RWPE2 (cell line): ENCODE measurements at regions not wholly inside any gene's neighbourhood (a gene's known extent, or its start where the extent isn't known, plus 50 kb on each side); places are given as distances from the start of the nearest gene placed in this dataset.

Experiments
- ATAC-seq: fragments of 200-7000 bp; cut with Tn5 transposase; 3 replicates; pipeline ENCODE4 v1.9.1; 2021; ENCODE audit warnings: low read depth
- DNase-seq: peaks from one replicate; pipeline ENCODE4 v3.0.0-alpha.2; 2020; ENCODE audit warnings: low spot score
- H3K27ac ChIP-seq: fragments of 450-650 bp; 2 replicates; pipeline ENCODE4 v1.5.1; 2017; ENCODE audit warnings: mild to moderate bottlenecking; ENCODE audit not compliant: poor library complexity, severe bottlenecking
- H3K27me3 ChIP-seq: fragments of 250-450 bp; sonication (Bioruptor Pico); 2 replicates; pipeline ENCODE4 v1.5.1; 2021; ENCODE audit warnings: mild to moderate bottlenecking, moderate library complexity; ENCODE audit not compliant: insufficient read depth, poor library complexity, severe bottlenecking
- H3K36me3 ChIP-seq: fragments of 250-450 bp; sonication (Bioruptor Pico); 2 replicates; pipeline ENCODE4 v1.5.1; 2020; ENCODE audit warnings: low read depth, mild to moderate bottlenecking, moderate library complexity
- H3K4me1 ChIP-seq: fragments of 250-450 bp; sonication (Bioruptor Pico); 2 replicates; pipeline ENCODE4 v1.5.1; 2021; ENCODE audit warnings: mild to moderate bottlenecking, moderate library complexity; ENCODE audit not compliant: insufficient read depth, poor library complexity, severe bottlenecking
- H3K4me3 ChIP-seq: fragments of 250-450 bp; sonication (Bioruptor Pico); 2 replicates; pipeline ENCODE4 v1.5.1; 2021; ENCODE audit warnings: mild to moderate bottlenecking, moderate library complexity; ENCODE audit not compliant: severe bottlenecking
- H3K9me3 ChIP-seq: fragments of 250-450 bp; sonication (Bioruptor Pico); 2 replicates; pipeline ENCODE4 v1.5.1; 2021; ENCODE audit warnings: mild to moderate bottlenecking, moderate library complexity; ENCODE audit not compliant: severe bottlenecking
- CTCF ChIP-seq: fragments of 450-650 bp; IDR thresholded peaks from one replicate; pipeline ENCODE4 v1.5.1; 2017; ENCODE audit warnings: mild to moderate bottlenecking, moderate library complexity; ENCODE audit not compliant: poor library complexity, severe bottlenecking

GRCh38 chr6:138656364-138657064 lies 117.1 kb upstream of the CCDC28A start:
- H3K36me3 ChIP-seq: no peaks in the 10 kb centered on the region
- DNase-seq: no peak
- ATAC-seq: no peak
- H3K4me1 ChIP-seq: peaks cover 22% of the 10 kb centered on the region
- H3K27me3 ChIP-seq: no peaks in the 10 kb centered on the region
- H3K27ac ChIP-seq: no peak overlapping the region
- H3K9me3 ChIP-seq: no peaks in the 10 kb centered on the region
- no peak overlapping the region for H3K4me3 ChIP-seq
- no peak for TF ChIP-seq CTCF

GRCh38 chr6:138657065-138657425 lies 116.5 kb upstream of the CCDC28A start:
- Histone ChIP-seq H3K27me3 (no peaks in the 10 kb centered on the region), H3K27ac (no peak overlapping the region), H3K9me3 (no peaks in the 10 kb centered on the region), H3K4me1 (peaks cover 22% of the 10 kb centered on the region), H3K4me3 (no peak overlapping the region), H3K36me3 (no peaks in the 10 kb centered on the region)
- DNase-seq (no peak), ATAC-seq (no peak)
- TF ChIP-seq CTCF: no peak

- no peak for TF ChIP-seq CTCF
- Histone ChIP-seq H3K4me1 (peaks cover 18% of the 10 kb centered on the region), H3K36me3 (no peaks in the 10 kb centered on the region), H3K9me3 (no peaks in the 10 kb centered on the region), H3K27me3 (no peaks in the 10 kb centered on the region), H3K27ac (no peak overlapping the region), H3K4me3 (no peak overlapping the region)
- ATAC-seq (no peak), DNase-seq (no peak)
Observed at GRCh38 chr6:138659998-138660397, 113.6 kb upstream of the CCDC28A start.

- no peak overlapping the region for H3K27ac ChIP-seq
- H3K27me3 ChIP-seq: no peaks in the 10 kb centered on the region
- no peaks in the 10 kb centered on the region for H3K36me3 ChIP-seq
- no peak overlapping the region for H3K4me3 ChIP-seq
- H3K9me3 ChIP-seq: no peaks in the 10 kb centered on the region
- DNase-seq: no peak
- peaks cover 10% of the 10 kb centered on the region for H3K4me1 ChIP-seq
- ATAC-seq: peak; percentile 95
- no peak for TF ChIP-seq CTCF
Observed at GRCh38 chr6:138662471-138662870, 111.1 kb upstream of the CCDC28A start.

- no peak for TF ChIP-seq CTCF
- Histone ChIP-seq H3K9me3 (no peaks in the 10 kb centered on the region), H3K36me3 (no peaks in the 10 kb centered on the region), H3K4me3 (no peak overlapping the region), H3K4me1 (peaks cover 10% of the 10 kb centered on the region), H3K27me3 (no peaks in the 10 kb centered on the region), H3K27ac (no peak overlapping the region)
- ATAC-seq (no peak), DNase-seq (no peak)
Observed at GRCh38 chr6:138663892-138664291, 109.7 kb upstream of the CCDC28A start.
